H1 (cell line): ENCODE measurements at regions not wholly inside any gene's neighbourhood (a gene's known extent, or its start where the extent isn't known, plus 50 kb on each side); places are given as distances from the start of the nearest gene placed in this dataset.

ENCODE experiments used
- CTCF ChIA-PET: fragments of 300-600 bp; sonication (Branson Sonifier 250); formaldehyde crosslinking; loops from one replicate; lab custom pipeline; 2021; ENCODE audit not compliant: partially characterized antibody; lab: Charles Lee
- POLR2A ChIA-PET: fragments of 300-600 bp; sonication (Branson Sonifier 250); formaldehyde crosslinking; loops from one replicate; lab custom pipeline; 2021; ENCODE audit warnings: inconsistent platforms; ENCODE audit not compliant: partially characterized antibody; lab: Charles Lee
- DNase-seq, 2 experiments: peaks; one replicate each; pipeline versions ENCODE4 v3.0.0 to v3.0.0-alpha.2; 2010 to 2022; ENCODE audit warnings: low spot score in 2 of 2, low read depth in 1 of 2, mixed read lengths in 1 of 2
- FAIRE-seq: peaks from 2 replicates; lab custom pipeline; 2011; peaks lifted over from hg19 to GRCh38; lab: Jason Lieb, UNC
- H2AFZ ChIP-seq: 2 replicates; pipeline ENCODE4 v1.8.1; 2012; ENCODE audit warnings: low read length, inconsistent platforms
- H2AK5ac ChIP-seq: 2 replicates; pipeline ENCODE4 v1.6.1; 2013; ENCODE audit warnings: low read depth, low read length
- H2BK120ac ChIP-seq: replicated peaks from 2 replicates; pipeline ENCODE3; 2013; ENCODE audit warnings: low read depth, low read length, inconsistent platforms
- H2BK12ac ChIP-seq: 2 replicates; pipeline ENCODE4 v1.6.1; 2013; ENCODE audit warnings: low read depth, low read length
- H2BK15ac ChIP-seq: 2 replicates; pipeline ENCODE4 v1.6.1; 2013; ENCODE audit warnings: low read length
- H2BK20ac ChIP-seq: 2 replicates; pipeline ENCODE4 v1.6.1; 2013; ENCODE audit warnings: low read length
- H2BK5ac ChIP-seq: 2 replicates; pipeline ENCODE4 v1.6.1; 2013; ENCODE audit warnings: low read depth, low read length
- H3K14ac ChIP-seq: 2 replicates; pipeline ENCODE4 v1.6.1; 2013; ENCODE audit warnings: inconsistent platforms; ENCODE audit not compliant: insufficient read length
- H3K18ac ChIP-seq: 2 replicates; pipeline ENCODE4 v1.6.1; 2013; ENCODE audit warnings: low read length; ENCODE audit errors: extremely low read depth
- H3K23ac ChIP-seq: 2 replicates; pipeline ENCODE4 v1.6.1; 2013; ENCODE audit warnings: inconsistent platforms; ENCODE audit not compliant: insufficient read length
- H3K23me2 ChIP-seq: 2 replicates; pipeline ENCODE4 v1.6.1; 2013; ENCODE audit warnings: low read depth, low read length
- H3K27ac ChIP-seq: 2 replicates; pipeline ENCODE4 v1.6.1; 2011; ENCODE audit warnings: low read depth, low read length, inconsistent platforms
- H3K27me3 ChIP-seq, 4 experiments: replicated peaks in 1 of 4; 1 replicate in 1 of 4; 2 replicates in 3 of 4; pipeline versions ENCODE4 v1.6.1 to v1.8.1; 2011 to 2013; ENCODE audit warnings: low read length in 3 of 4, mild to moderate bottlenecking in 3 of 4, inconsistent platforms in 2 of 4, mixed read lengths in 2 of 4, moderate library complexity in 1 of 4; ENCODE audit not compliant: control insufficient read depth in 3 of 4, insufficient read depth in 3 of 4; ENCODE audit errors: extremely low read depth in 1 of 4
- H3K36me3 ChIP-seq, 4 experiments: 2 replicates each; pipeline versions ENCODE4 v1.6.1 to v1.8.1; 2011 to 2013; ENCODE audit warnings: mild to moderate bottlenecking in 4 of 4, low read length in 3 of 4, moderate library complexity in 2 of 4, control low read depth in 1 of 4, inconsistent platforms in 1 of 4; ENCODE audit not compliant: insufficient read depth in 4 of 4, control insufficient read depth in 2 of 4
- H3K4ac ChIP-seq: replicated peaks from 2 replicates; pipeline ENCODE3; 2013; ENCODE audit warnings: low read length, low read depth, mixed read lengths, inconsistent platforms; ENCODE audit not compliant: insufficient read length
- H3K4me1 ChIP-seq, 4 experiments: replicated peaks in 1 of 4; 1 replicate in 1 of 4; 2 replicates in 3 of 4; pipeline versions ENCODE4 v1.6.1 to v1.8.1; 2011 to 2013; ENCODE audit warnings: low read length in 3 of 4, inconsistent platforms in 2 of 4, mixed read lengths in 1 of 4; ENCODE audit not compliant: insufficient read depth in 4 of 4, control insufficient read depth in 3 of 4
- H3K4me2 ChIP-seq, 2 experiments: 2 replicates each; pipeline versions ENCODE4 v1.6.1 to v1.8.1; 2011 to 2013; ENCODE audit warnings: low read depth in 2 of 2, low read length in 2 of 2, control low read depth in 1 of 2, inconsistent platforms in 1 of 2, mild to moderate bottlenecking in 1 of 2; ENCODE audit not compliant: insufficient read depth in 1 of 2
- H3K4me3 ChIP-seq, 4 experiments: fragments of 200-600, 300-600 bp in 1 of 4; sonication (generic), shearing (Covaris generic), sonication (Bioruptor Twin) in 1 of 4; 2 replicates each; pipeline versions ENCODE4 v1.5.1 to v1.8.1; 2011 to 2016; ENCODE audit warnings: low read length in 4 of 4, low read depth in 3 of 4, control low read depth in 2 of 4, inconsistent platforms in 2 of 4, mild to moderate bottlenecking in 2 of 4, mixed read lengths in 1 of 4, moderate library complexity in 1 of 4; ENCODE audit not compliant: insufficient read depth in 2 of 4; ENCODE audit errors: extremely low read depth in 1 of 4
- H3K56ac ChIP-seq: replicated peaks from 2 replicates; pipeline ENCODE3; 2013; ENCODE audit warnings: low read depth, mild to moderate bottlenecking, mixed read lengths, low read length, inconsistent platforms; ENCODE audit not compliant: insufficient read length
- H3K79me1 ChIP-seq: 2 replicates; pipeline ENCODE4 v1.6.1; 2013; ENCODE audit warnings: low read depth, low read length, control low read depth
- H3K79me2 ChIP-seq, 2 experiments: 2 replicates each; pipeline versions ENCODE4 v1.6.1 to v1.8.1; 2012 to 2013; ENCODE audit warnings: low read length in 2 of 2, mild to moderate bottlenecking in 2 of 2, inconsistent platforms in 1 of 2; ENCODE audit not compliant: insufficient read depth in 2 of 2, control insufficient read depth in 1 of 2
- H3K9ac ChIP-seq, 4 experiments: replicated peaks in 1 of 4; 1 replicate in 1 of 4; 2 replicates in 3 of 4; pipeline versions ENCODE4 v1.6.1 to v1.8.1; 2011 to 2013; ENCODE audit warnings: low read depth in 3 of 4, low read length in 3 of 4, control low read depth in 2 of 4, mild to moderate bottlenecking in 2 of 4, moderate library complexity in 2 of 4, inconsistent platforms in 1 of 4; ENCODE audit errors: extremely low read depth in 1 of 4
- H3K9me3 ChIP-seq, 2 experiments: 2 replicates each; pipeline versions ENCODE4 v1.6.1 to v1.8.1; 2012 to 2013; ENCODE audit warnings: mild to moderate bottlenecking in 2 of 2, moderate library complexity in 2 of 2, control low read depth in 1 of 2, inconsistent platforms in 1 of 2, low read depth in 1 of 2, low read length in 1 of 2, mixed read lengths in 1 of 2; ENCODE audit not compliant: insufficient read depth in 2 of 2
- H4K20me1 ChIP-seq, 2 experiments: replicated peaks in 1 of 2; 2 replicates each; pipeline versions ENCODE3 to v1.8.1; 2011 to 2013; ENCODE audit warnings: inconsistent platforms in 2 of 2, low read length in 2 of 2, mild to moderate bottlenecking in 1 of 2; ENCODE audit not compliant: insufficient read depth in 2 of 2, control insufficient read depth in 1 of 2
- H4K5ac ChIP-seq: 2 replicates; pipeline ENCODE4 v1.6.1; 2013; ENCODE audit warnings: low read length, low read depth, mixed read lengths, inconsistent platforms; ENCODE audit not compliant: insufficient read length
- H4K8ac ChIP-seq: 2 replicates; pipeline ENCODE4 v1.8.0; 2013; ENCODE audit warnings: mild to moderate bottlenecking, moderate library complexity, low read length, inconsistent platforms; ENCODE audit not compliant: insufficient read depth; ENCODE audit errors: extremely low read depth
- H4K91ac ChIP-seq: replicated peaks from 2 replicates; pipeline ENCODE3; 2013; ENCODE audit warnings: low read length, mixed read lengths, inconsistent platforms; ENCODE audit not compliant: insufficient read length
- BRCA1 ChIP-seq: IDR thresholded peaks from 2 replicates; pipeline ENCODE4 v1.6.1; 2012; ENCODE audit warnings: low read depth, low read length, improper control_type of control experiment
- CBX5 ChIP-seq: fragments of 300-800, 300-1000 bp; sonication (generic); IDR thresholded peaks from 2 replicates; pipeline ENCODE4 v1.7.1; 2016; ENCODE audit warnings: antibody characterized with exemption, low read length, low read depth
- CTBP2 ChIP-seq: IDR thresholded peaks from 2 replicates; pipeline ENCODE4 v1.7.0; 2011; ENCODE audit warnings: borderline replicate concordance, mild to moderate bottlenecking, moderate library complexity, mixed read lengths, low read length; ENCODE audit not compliant: insufficient read depth, insufficient read length
- CTCF ChIP-seq, 3 experiments: IDR thresholded peaks; 1 replicate in 2 of 3; 2 replicates in 1 of 3; pipeline versions ENCODE4 v1.5.1 to v1.6.1; 2011; ENCODE audit warnings: low read length in 3 of 3, mild to moderate bottlenecking in 3 of 3, inconsistent platforms in 2 of 3, low read depth in 1 of 3, moderate library complexity in 1 of 3; ENCODE audit not compliant: insufficient read depth in 1 of 3; ENCODE audit errors: control extremely low read depth in 1 of 3
- EP300 ChIP-seq, 2 experiments: IDR thresholded peaks; 1 replicate in 1 of 2; 2 replicates in 1 of 2; pipeline ENCODE4 v1.6.1; 2011 to 2012; ENCODE audit warnings: low read depth in 2 of 2, low read length in 2 of 2, mild to moderate bottlenecking in 2 of 2, borderline replicate concordance in 1 of 2, inconsistent platforms in 1 of 2, moderate library complexity in 1 of 2
- KDM5A ChIP-seq: fragments of 200-600 bp; IDR thresholded peaks from 2 replicates; pipeline ENCODE4 v1.7.1; 2012; ENCODE audit warnings: mild to moderate bottlenecking, low read length, inconsistent platforms, mixed read lengths
- RAD21 ChIP-seq, 2 experiments: IDR thresholded peaks in 1 of 2; conservative IDR thresholded peaks in 1 of 2; 2 replicates each; pipeline ENCODE4 v1.6.1; 2011; ENCODE audit warnings: low read depth in 2 of 2, low read length in 2 of 2, improper control_type of control experiment in 1 of 2, inconsistent platforms in 1 of 2, mild to moderate bottlenecking in 1 of 2, moderate library complexity in 1 of 2
- RNF2 ChIP-seq: fragments of 200-900, 300-1000 bp; sonication (generic); IDR thresholded peaks from 2 replicates; pipeline ENCODE4 v1.7.1; 2016; ENCODE audit warnings: borderline replicate concordance, low read depth, mild to moderate bottlenecking, antibody characterized with exemption, low read length; ENCODE audit not compliant: poor library complexity, severe bottlenecking; ENCODE audit errors: missing control alignments
- WGBS, 2 experiments: shearing (Covaris generic) in 1 of 2; methylation state at CpG; one replicate each; pipeline versions ENCODE4 v1.1.6 to v1.1.7; 2013 to 2015; ENCODE audit warnings: low lambda C conversion rate in 2 of 2, mixed read lengths in 2 of 2, inconsistent platforms in 1 of 2, low coverage in 1 of 2, missing lambda C conversion rate in 1 of 2; ENCODE audit not compliant: insufficient replicate concordance in 2 of 2, insufficient coverage in 1 of 2, insufficient read length in 1 of 2; ENCODE audit errors: extremely low coverage in 1 of 2, missing lambda C conversion rate in 1 of 2; 5-methylcytosine and 5-hydroxymethylcytosine counted together

- Histone ChIP-seq H2AK5ac (peak overlapping the region; percentile 68; the same call in 1 of the 2 replicates), H3K27ac (no peak overlapping the region), H2BK20ac (0 out of 2 replicates have a peak overlapping the region, but pooled peaks have one; percentile 21), H2BK12ac (no peak overlapping the region), H3K36me3 (no peaks in the 10 kb centered on the region), H3K4me1 (peaks cover 0 to 5% (median 2%) of the 10 kb centered on the region in 4 experiments; a peak in 3 of 7 replicates), H4K5ac (no peak overlapping the region), H3K23me2 (no peaks in the 10 kb centered on the region), H3K23ac (no peak overlapping the region), H3K56ac (no peak overlapping the region), H3K18ac (no peak overlapping the region), H3K14ac (no peak overlapping the region), H3K4me3 (no peak overlapping the region), H3K79me2 (no peaks in the 10 kb centered on the region), H3K9ac (no peak overlapping the region), H3K27me3 (no peaks in the 10 kb centered on the region), H3K9me3 (no peaks in the 10 kb centered on the region), H2AFZ (no peak overlapping the region), H3K4me2 (no peak overlapping the region), H2BK5ac (no peak overlapping the region), H4K20me1 (no peaks in the 10 kb centered on the region), H2BK15ac (peak overlapping the region; percentile 65; the same call in 1 of the 2 replicates), H3K79me1 (no peaks in the 10 kb centered on the region), H4K8ac (no peak overlapping the region), H2BK120ac (no peak overlapping the region), H4K91ac (no peak overlapping the region), H3K4ac (no peak overlapping the region)
- ChIA-PET POLR2A (no interaction called here), CTCF (interaction anchor here (0.8 to 2.9 kb wide), 4 partner anchors 14 to 64 kb away, joined by 3 to 11 read pairs (median 5); no protein-coding TSS in a partner anchor)
- FAIRE-seq, result no peak
- DNase-seq, result peak in 1 of 2 experiments; percentile 33
- 90% methylated on average over 16 of the region's 18 CpGs; no CpG with 5 or more reads in 1 of the 2 experiments for WGBS, 2 experiments
- TF ChIP-seq BRCA1, result no peak
- no peak for TF ChIP-seq KDM5A
- TF ChIP-seq RAD21 (IDR thresholded peaks at IDR 0.05 in 1 of 2, conservative IDR thresholded peaks at IDR 0.05 in 1 of 2; ENCODE audit: low read depth in 2 of 2, low read length in 2 of 2), result no peak
- TF ChIP-seq EP300 (IDR thresholded peaks at IDR 0.05; ENCODE audit: borderline replicate concordance in 1 of 2, low read depth in 2 of 2, low read length in 2 of 2), result no peak
- TF ChIP-seq RNF2, result no peak
- TF ChIP-seq CBX5, result no peak
- TF ChIP-seq CTCF (IDR thresholded peaks at IDR 0.05; ENCODE audit: control extremely low read depth in 1 of 3, insufficient read depth in 1 of 3, low read depth in 1 of 3, low read length in 3 of 3), result no peak
- TF ChIP-seq CTBP2, result no peak
Measured at GRCh38 chr3:194251891-194252560, 99.1 kb downstream of the CPN2 start.
